Activated B cell treated with CpG ODN at 0.5 μM for 24 hours (primary cell): ENCODE measurements at regions not wholly inside any gene's neighbourhood (a gene's known extent, or its start where the extent isn't known, plus 50 kb on each side); places are given as distances from the start of the nearest gene placed in this dataset.
"Not testable (repeated sequence)": the region's sequence is repeated elsewhere in the genome, so short reads cannot be mapped to it uniquely, and the experiment has no call there.

Source experiments
- ATAC-seq: fragments of 200-7000 bp; cut with Tn5 transposase; one replicate; pipeline ENCODE4 v1.10.0; 2021; ENCODE audit warnings: low read depth, mild to moderate bottlenecking, moderate library complexity
- CTCF ChIA-PET: fragments of 350-600 bp; sonication (Branson Sonifier 250); formaldehyde crosslinking; loops from one replicate; lab custom pipeline; 2021; ENCODE audit warnings: antibody characterized with exemption; lab: Charles Lee
- POLR2A ChIA-PET: fragments of 350-600 bp; sonication (Branson Sonifier 250); formaldehyde crosslinking; loops from one replicate; lab custom pipeline; 2021; ENCODE audit warnings: antibody characterized with exemption; lab: Charles Lee
- DNase-seq: peaks from one replicate; pipeline ENCODE4 v3.0.0; 2022
- H3K27ac Mint-ChIP-seq: one replicate; pipeline ENCODE4 v1.8.0; 2020; ENCODE audit warnings: mixed read lengths
- H3K27me3 Mint-ChIP-seq: one replicate; pipeline ENCODE4 v1.8.0; 2021; ENCODE audit warnings: mixed read lengths
- H3K36me3 Mint-ChIP-seq: one replicate; pipeline ENCODE4 v1.8.0; 2021; ENCODE audit warnings: low read depth, mixed read lengths
- H3K4me1 Mint-ChIP-seq: one replicate; pipeline ENCODE4 v1.8.0; 2021; ENCODE audit warnings: mixed read lengths
- H3K4me3 Mint-ChIP-seq: one replicate; pipeline ENCODE4 v1.8.0; 2020; ENCODE audit warnings: mild to moderate bottlenecking, mixed read lengths
- H3K9me3 Mint-ChIP-seq: one replicate; pipeline ENCODE4 v1.8.0; 2020; ENCODE audit warnings: mixed read lengths
- CTCF ChIP-seq: fragments of 200-600 bp; IDR thresholded peaks from one replicate; pipeline ENCODE4 v1.8.0; 2022; ENCODE audit warnings: antibody characterized with exemption, mild to moderate bottlenecking
- intact Hi-C: fragments of 100-400 bp; cut with micrococcal nuclease; formaldehyde crosslinking; loops from one replicate; pipeline ENCODE4 v1.15.1; 2024

- DNase-seq (no peak), ATAC-seq (no peak)
- ChIA-PET CTCF (no interaction called here), POLR2A (no interaction called here)
- no peaks in the 10 kb centered on the region for H3K4me1 Mint-ChIP-seq
- TF ChIP-seq CTCF: no peak
- H3K36me3 Mint-ChIP-seq: no peaks in the 10 kb centered on the region
- intact Hi-C loops: no loop called here
- no peak overlapping the region for H3K27ac Mint-ChIP-seq
- H3K4me3 Mint-ChIP-seq: no peak overlapping the region
- peaks cover 7% of the 10 kb centered on the region for H3K9me3 Mint-ChIP-seq
- no peaks in the 10 kb centered on the region for H3K27me3 Mint-ChIP-seq
Measured at GRCh38 chr5:30458681-30459080, 734.8 kb upstream of the CDH6 start.

GRCh38 chr5:30455484-30455883, 738.0 kb upstream of the CDH6 start:
- ATAC-seq, POLR2A ChIA-PET, H3K9me3 Mint-ChIP-seq, H3K4me1 Mint-ChIP-seq, CTCF ChIA-PET, H3K4me3 Mint-ChIP-seq, H3K36me3 Mint-ChIP-seq, DNase-seq, H3K27ac Mint-ChIP-seq, intact Hi-C loops, H3K27me3 Mint-ChIP-seq: not testable (repeated sequence)

GRCh38 chr5:30453168-30453567, 740.3 kb upstream of the CDH6 start:
- no peak for TF ChIP-seq CTCF
- intact Hi-C loops: no loop called here
- Mint-ChIP-seq H3K27ac (no peak overlapping the region), H3K27me3 (no peaks in the 10 kb centered on the region), H3K4me1 (no peaks in the 10 kb centered on the region), H3K36me3 (no peaks in the 10 kb centered on the region), H3K4me3 (no peak overlapping the region), H3K9me3 (peaks cover 9% of the 10 kb centered on the region)
- DNase-seq: no peak
- ChIA-PET POLR2A (no interaction called here), CTCF (no interaction called here)
- ATAC-seq: no peak

- H3K27ac Mint-ChIP-seq: no peak overlapping the region
- intact Hi-C loops: no loop called here
- POLR2A ChIA-PET: no interaction called here
- CTCF ChIA-PET: no interaction called here
- H3K27me3 Mint-ChIP-seq: no peaks in the 10 kb centered on the region
- H3K4me1 Mint-ChIP-seq: no peaks in the 10 kb centered on the region
- no peaks in the 10 kb centered on the region for H3K36me3 Mint-ChIP-seq
- no peak for TF ChIP-seq CTCF
- H3K9me3 Mint-ChIP-seq: peaks cover 7% of the 10 kb centered on the region
- H3K4me3 Mint-ChIP-seq: no peak overlapping the region
- no peak for ATAC-seq
- no peak for DNase-seq
Measured at GRCh38 chr5:30450153-30450552, 743.3 kb upstream of the CDH6 start.

- intact Hi-C loops: no loop called here
- CTCF ChIA-PET: no interaction called here
- peaks cover 6% of the 10 kb centered on the region for H3K9me3 Mint-ChIP-seq
- DNase-seq (no peak), ATAC-seq (no peak)
- H3K36me3 Mint-ChIP-seq: no peaks in the 10 kb centered on the region
- POLR2A ChIA-PET: no interaction called here
- no peak overlapping the region for H3K27ac Mint-ChIP-seq
- H3K4me1 Mint-ChIP-seq: no peaks in the 10 kb centered on the region
- TF ChIP-seq CTCF: no peak
- no peak overlapping the region for H3K4me3 Mint-ChIP-seq
- no peaks in the 10 kb centered on the region for H3K27me3 Mint-ChIP-seq
Measured at GRCh38 chr5:30447431-30447830, 746.1 kb upstream of the CDH6 start.

GRCh38 chr5:30446456-30446855, 747.0 kb upstream of the CDH6 start:
- ChIA-PET POLR2A (no interaction called here), CTCF (no interaction called here)
- no peaks in the 10 kb centered on the region for H3K4me1 Mint-ChIP-seq
- no peak for DNase-seq
- intact Hi-C loops: no loop called here
- peaks cover 6% of the 10 kb centered on the region for H3K9me3 Mint-ChIP-seq
- no peaks in the 10 kb centered on the region for H3K36me3 Mint-ChIP-seq
- no peak for ATAC-seq
- no peak for TF ChIP-seq CTCF
- no peak overlapping the region for H3K4me3 Mint-ChIP-seq
- H3K27me3 Mint-ChIP-seq: no peaks in the 10 kb centered on the region
- H3K27ac Mint-ChIP-seq: no peak overlapping the region
